ENCODE measurements at regions not wholly inside any gene's neighbourhood (a gene's known extent, or its start where the extent isn't known, plus 50 kb on each side); places are given as distances from the start of the nearest gene placed in this dataset.

DNA sequence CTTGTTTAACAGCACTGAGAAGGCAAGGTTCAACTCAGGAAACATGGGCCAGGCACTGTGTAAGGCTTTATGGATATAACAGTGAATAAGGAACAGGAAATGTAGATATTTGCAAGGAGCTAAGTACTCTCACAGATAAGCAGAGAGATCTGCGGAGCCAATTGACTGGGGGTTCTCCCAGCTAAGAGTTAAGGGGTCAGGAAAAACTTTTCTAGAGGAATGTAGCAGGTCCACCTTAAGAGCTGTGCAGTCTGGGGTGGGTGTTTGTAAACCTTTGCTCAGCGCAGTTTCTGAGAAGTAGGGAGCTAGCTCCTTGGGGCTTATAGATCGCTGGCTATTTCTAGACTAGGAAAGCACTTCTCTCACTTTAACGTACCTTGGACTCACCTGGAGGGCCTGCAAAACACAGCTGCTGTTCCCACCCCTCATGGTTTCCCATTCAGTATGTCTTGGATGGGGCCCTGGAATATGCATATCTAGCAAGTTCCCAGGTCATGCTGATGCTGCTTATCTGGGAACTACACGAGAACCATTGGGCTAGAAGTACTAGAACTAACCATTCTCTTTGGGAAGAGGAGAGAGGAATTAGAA, 51.7 kb downstream of the TLCD4 start:
- TF ChIP-seq, protein P1, sequence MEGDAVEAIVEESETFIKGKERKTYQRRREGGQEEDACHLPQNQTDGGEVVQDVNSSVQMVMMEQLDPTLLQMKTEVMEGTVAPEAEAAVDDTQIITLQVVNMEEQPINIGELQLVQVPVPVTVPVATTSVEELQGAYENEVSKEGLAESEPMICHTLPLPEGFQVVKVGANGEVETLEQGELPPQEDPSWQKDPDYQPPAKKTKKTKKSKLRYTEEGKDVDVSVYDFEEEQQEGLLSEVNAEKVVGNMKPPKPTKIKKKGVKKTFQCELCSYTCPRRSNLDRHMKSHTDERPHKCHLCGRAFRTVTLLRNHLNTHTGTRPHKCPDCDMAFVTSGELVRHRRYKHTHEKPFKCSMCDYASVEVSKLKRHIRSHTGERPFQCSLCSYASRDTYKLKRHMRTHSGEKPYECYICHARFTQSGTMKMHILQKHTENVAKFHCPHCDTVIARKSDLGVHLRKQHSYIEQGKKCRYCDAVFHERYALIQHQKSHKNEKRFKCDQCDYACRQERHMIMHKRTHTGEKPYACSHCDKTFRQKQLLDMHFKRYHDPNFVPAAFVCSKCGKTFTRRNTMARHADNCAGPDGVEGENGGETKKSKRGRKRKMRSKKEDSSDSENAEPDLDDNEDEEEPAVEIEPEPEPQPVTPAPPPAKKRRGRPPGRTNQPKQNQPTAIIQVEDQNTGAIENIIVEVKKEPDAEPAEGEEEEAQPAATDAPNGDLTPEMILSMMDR (IDR thresholded peaks at IDR 0.05) = no peak
- TF ChIP-seq POLR2A (IDR thresholded peaks at IDR 0.05) (no peak), EP300 (IDR thresholded peaks at IDR 0.05) (no peak)
